B cell (primary cell): ENCODE measurements at regions not wholly inside any gene's neighbourhood (a gene's known extent, or its start where the extent isn't known, plus 50 kb on each side); places are given as distances from the start of the nearest gene placed in this dataset.

Experiments
- ATAC-seq: fragments of 200-7000 bp; cut with Tn5 transposase; one replicate; pipeline ENCODE4 v1.10.0; 2021; ENCODE audit warnings: low read depth, mild to moderate bottlenecking, moderate number of reproducible peaks, moderate library complexity
- CTCF ChIA-PET: fragments of 350-600 bp; sonication (Branson Sonifier 250); formaldehyde crosslinking; loops from one replicate; lab custom pipeline; 2021; ENCODE audit warnings: antibody characterized with exemption, inconsistent platforms; lab: Charles Lee
- POLR2A ChIA-PET: fragments of 350-600 bp; sonication (Branson Sonifier 250); formaldehyde crosslinking; loops from one replicate; lab custom pipeline; 2021; ENCODE audit warnings: antibody characterized with exemption; lab: Charles Lee
- DNase-seq: peaks from one replicate; pipeline ENCODE4 v3.0.0; 2013
- H2AFZ ChIP-seq: 2 replicates; pipeline ENCODE4 v1.6.1; 2012; ENCODE audit warnings: mild to moderate bottlenecking, low read depth, low read length; ENCODE audit not compliant: insufficient read depth, poor library complexity, severe bottlenecking
- H3K27ac ChIP-seq, 2 donors: 1 replicate in 1 of 2; 2 replicates in 1 of 2; pipeline ENCODE4 v1.5.1; 2012 to 2013; ENCODE audit warnings: low read length in 2 of 2, mild to moderate bottlenecking in 2 of 2, moderate library complexity in 1 of 2
- H3K27me3 ChIP-seq, 4 experiments: fragments of 200-600 bp in 1 of 4; sonication (generic) in 1 of 4; replicated peaks in 1 of 4; 1 replicate in 2 of 4; 2 replicates in 2 of 4; pipeline versions ENCODE4 v1.6.1 to v1.7.0; 2013 to 2016; ENCODE audit warnings: low read length in 3 of 4, mild to moderate bottlenecking in 2 of 4, mixed read lengths in 1 of 4, moderate library complexity in 1 of 4; ENCODE audit not compliant: insufficient read depth in 4 of 4, control insufficient read depth in 3 of 4; ENCODE audit errors: control extremely low read depth in 1 of 4
- H3K36me3 ChIP-seq, 2 experiments: replicated peaks in 1 of 2; 1 replicate in 1 of 2; 2 replicates in 1 of 2; pipeline versions ENCODE4 v1.6.1 to v1.7.1; 2013; ENCODE audit warnings: low read length in 1 of 2; ENCODE audit not compliant: insufficient read depth in 2 of 2, control insufficient read depth in 1 of 2; ENCODE audit errors: control extremely low read depth in 1 of 2, extremely low read depth in 1 of 2
- H3K4me1 ChIP-seq, 2 donors: fragments of 200-600 bp in 1 of 2; sonication (generic) in 1 of 2; 1 replicate in 1 of 2; 2 replicates in 1 of 2; pipeline versions ENCODE4 v1.5.1 to v1.6.1; 2013 to 2017; ENCODE audit warnings: low read length in 2 of 2; ENCODE audit not compliant: control insufficient read depth in 2 of 2, insufficient read depth in 2 of 2
- H3K4me2 ChIP-seq: replicated peaks from 2 replicates; pipeline ENCODE3; 2012; ENCODE audit warnings: mild to moderate bottlenecking, low read depth, low read length; ENCODE audit not compliant: poor library complexity, severe bottlenecking
- H3K4me3 ChIP-seq, 5 experiments: fragments of 200-600 bp in 1 of 5; sonication (generic) in 1 of 5; 1 replicate in 3 of 5; 2 replicates in 2 of 5; pipeline versions ENCODE4 v1.5.1 to v1.7.0; 2011 to 2016; ENCODE audit warnings: low read length in 4 of 5, mild to moderate bottlenecking in 4 of 5, low read depth in 2 of 5, control low read depth in 1 of 5, moderate library complexity in 1 of 5; ENCODE audit not compliant: insufficient read depth in 1 of 5; ENCODE audit errors: control extremely low read depth in 1 of 5, extremely low read depth in 1 of 5
- H3K79me2 ChIP-seq: fragments of 200-600 bp; sonication (generic); one replicate; pipeline ENCODE4 v1.6.0; 2016; ENCODE audit warnings: low read length; ENCODE audit not compliant: control insufficient read depth, insufficient read depth
- H3K9ac ChIP-seq: fragments of 200-600 bp; sonication (generic); 2 replicates; pipeline ENCODE4 v1.6.1; 2017; ENCODE audit warnings: mild to moderate bottlenecking, low read length, moderate library complexity
- H3K9me3 ChIP-seq, 3 donors: one replicate each; pipeline versions ENCODE4 v1.6.1 to v1.7.1; 2013; ENCODE audit warnings: low read length in 2 of 3; ENCODE audit not compliant: control insufficient read depth in 2 of 3, insufficient read depth in 1 of 3; ENCODE audit errors: control extremely low read depth in 1 of 3
- H4K20me1 ChIP-seq: 2 replicates; pipeline ENCODE4 v1.6.0; 2012; ENCODE audit warnings: mild to moderate bottlenecking, low read length; ENCODE audit not compliant: insufficient read depth, control insufficient read depth, poor library complexity, severe bottlenecking
- H3K27ac Mint-ChIP-seq: one replicate; pipeline ENCODE4 v1.8.0; 2021; ENCODE audit warnings: mixed read lengths
- H3K27me3 Mint-ChIP-seq: one replicate; pipeline ENCODE4 v1.8.0; 2021; ENCODE audit warnings: mixed read lengths
- H3K4me1 Mint-ChIP-seq: one replicate; pipeline ENCODE4 v1.8.0; 2021; ENCODE audit warnings: mixed read lengths
- H3K4me3 Mint-ChIP-seq: one replicate; pipeline ENCODE4 v1.8.0; 2021; ENCODE audit warnings: mixed read lengths
- H3K9me3 Mint-ChIP-seq: one replicate; pipeline ENCODE4 v1.8.0; 2022; ENCODE audit warnings: mixed read lengths; ENCODE audit not compliant: insufficient read depth
- CTCF ChIP-seq: fragments of 200-600 bp; IDR thresholded peaks from one replicate; pipeline ENCODE4 v1.8.0; 2022; ENCODE audit warnings: antibody characterized with exemption, mild to moderate bottlenecking
- EZH2 ChIP-seq: IDR thresholded peaks from 2 replicates; pipeline ENCODE4 v1.6.1; 2012; ENCODE audit warnings: borderline replicate concordance, low read depth, mild to moderate bottlenecking, moderate library complexity, low read length; ENCODE audit not compliant: insufficient read depth, poor library complexity, severe bottlenecking
- WGBS: methylation state at CpG from one replicate; pipeline ENCODE4 v1.1.5; 2013; ENCODE audit warnings: missing lambda C conversion rate; ENCODE audit not compliant: insufficient coverage; 5-methylcytosine and 5-hydroxymethylcytosine counted together
- intact Hi-C: fragments of 100-400 bp; cut with micrococcal nuclease; formaldehyde crosslinking; loops from one replicate; pipeline ENCODE4 v1.10.0; 2022

DNA sequence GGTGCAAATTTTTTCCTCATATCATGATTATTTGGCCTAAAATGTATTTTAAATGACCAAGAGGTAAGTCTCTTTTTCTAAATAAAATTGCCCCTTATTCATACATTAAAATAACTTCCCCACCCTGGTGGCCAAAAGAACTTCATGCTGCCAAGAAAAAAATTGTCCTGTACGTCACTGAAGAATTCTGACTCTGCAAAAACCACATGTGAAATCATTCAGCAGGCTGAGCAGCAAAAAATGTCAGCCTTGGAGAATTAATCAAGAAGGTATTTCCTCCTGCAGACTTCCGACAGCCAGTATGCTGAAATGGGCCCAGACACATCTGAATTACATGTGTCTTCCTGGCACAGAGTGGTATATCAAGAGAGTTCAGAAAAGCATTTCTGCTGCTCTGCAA, 94.6 kb upstream of the HMHB1 start:
- ATAC-seq: no peak
- POLR2A ChIA-PET: no interaction called here
- CTCF ChIA-PET: no interaction called here

GRCh38 chr5:143716881-143717280, 95.1 kb upstream of the HMHB1 start:
- peaks cover 1% of the 10 kb centered on the region for H3K9me3 Mint-ChIP-seq

More for the DNA sequence above, 94.6 kb upstream of the HMHB1 start:
- Histone ChIP-seq H3K4me3 (no peak overlapping the region), H3K79me2 (no peaks in the 10 kb centered on the region), H3K4me1 (peaks cover 4 to 7% of the 10 kb centered on the region in 2 donors), H3K27me3 (no peaks in the 10 kb centered on the region), H2AFZ (no peak overlapping the region), H3K4me2 (no peak overlapping the region), H3K36me3 (no peaks in the 10 kb centered on the region), H3K9ac (no peak overlapping the region), H3K27ac (no peak overlapping the region), H3K9me3 (no peaks in the 10 kb centered on the region), H4K20me1 (no peaks in the 10 kb centered on the region)
- peaks cover 12% of the 10 kb centered on the region for H3K4me1 Mint-ChIP-seq
- no peak overlapping the region for H3K27ac Mint-ChIP-seq
- WGBS: no CpG with 5 or more reads among the region's 2 CpGs
- TF ChIP-seq CTCF (no peak), EZH2 (no peak)
- no peak overlapping the region for H3K4me3 Mint-ChIP-seq
- intact Hi-C loops: no loop called here
- no peaks in the 10 kb centered on the region for H3K27me3 Mint-ChIP-seq
- no peak for DNase-seq
- H3K9me3 Mint-ChIP-seq: peaks cover 1% of the 10 kb centered on the region

More at GRCh38 chr5:143716881-143717280, 95.1 kb upstream of the HMHB1 start:
- H3K9ac ChIP-seq: no peak overlapping the region
- ATAC-seq (no peak), DNase-seq (no peak)
- no peak overlapping the region for H3K27ac ChIP-seq
- no CpG with 5 or more reads among the region's 4 CpGs for WGBS
- H3K4me1 ChIP-seq: peaks cover 4 to 7% of the 10 kb centered on the region in 2 donors
- no peak overlapping the region for H3K4me2 ChIP-seq
- Mint-ChIP-seq H3K4me3 (no peak overlapping the region), H3K4me1 (peaks cover 12% of the 10 kb centered on the region), H3K27ac (no peak overlapping the region), H3K27me3 (no peaks in the 10 kb centered on the region)
- H3K36me3 ChIP-seq: no peaks in the 10 kb centered on the region
- no peaks in the 10 kb centered on the region for H3K9me3 ChIP-seq
- CTCF ChIA-PET: no interaction called here
- H2AFZ ChIP-seq: no peak overlapping the region
- intact Hi-C loops: no loop called here
- POLR2A ChIA-PET: no interaction called here
- H3K79me2 ChIP-seq: no peaks in the 10 kb centered on the region
- no peak overlapping the region for H3K4me3 ChIP-seq
- H3K27me3 ChIP-seq: no peaks in the 10 kb centered on the region
- no peaks in the 10 kb centered on the region for H4K20me1 ChIP-seq
- no peak for TF ChIP-seq EZH2
- no peak for TF ChIP-seq CTCF
